ENCODE measurements at regions not wholly inside any gene's neighbourhood (a gene's known extent, or its start where the extent isn't known, plus 50 kb on each side); places are given as distances from the start of the nearest gene placed in this dataset.

DNA sequence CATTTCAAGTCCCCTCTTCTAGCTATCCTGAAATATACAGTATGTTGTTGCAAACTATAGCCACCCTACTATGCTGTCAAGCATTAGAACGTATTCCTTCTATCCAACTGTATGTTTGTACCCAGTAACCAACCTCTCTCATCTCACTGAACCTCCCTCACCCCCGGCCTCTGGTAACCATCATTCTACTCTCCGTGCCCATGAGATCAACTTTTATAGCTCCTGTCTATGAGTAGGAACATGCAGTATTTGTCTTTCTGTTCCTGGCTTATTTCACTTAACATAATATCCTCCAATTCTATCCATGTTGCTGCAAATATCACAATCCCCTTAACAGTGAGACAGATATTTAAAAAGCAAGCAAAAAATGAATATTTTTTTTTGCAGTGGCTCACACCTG, 196.9 kb downstream of the PAX1 start:
- DNase-seq, result no peak

DNA sequence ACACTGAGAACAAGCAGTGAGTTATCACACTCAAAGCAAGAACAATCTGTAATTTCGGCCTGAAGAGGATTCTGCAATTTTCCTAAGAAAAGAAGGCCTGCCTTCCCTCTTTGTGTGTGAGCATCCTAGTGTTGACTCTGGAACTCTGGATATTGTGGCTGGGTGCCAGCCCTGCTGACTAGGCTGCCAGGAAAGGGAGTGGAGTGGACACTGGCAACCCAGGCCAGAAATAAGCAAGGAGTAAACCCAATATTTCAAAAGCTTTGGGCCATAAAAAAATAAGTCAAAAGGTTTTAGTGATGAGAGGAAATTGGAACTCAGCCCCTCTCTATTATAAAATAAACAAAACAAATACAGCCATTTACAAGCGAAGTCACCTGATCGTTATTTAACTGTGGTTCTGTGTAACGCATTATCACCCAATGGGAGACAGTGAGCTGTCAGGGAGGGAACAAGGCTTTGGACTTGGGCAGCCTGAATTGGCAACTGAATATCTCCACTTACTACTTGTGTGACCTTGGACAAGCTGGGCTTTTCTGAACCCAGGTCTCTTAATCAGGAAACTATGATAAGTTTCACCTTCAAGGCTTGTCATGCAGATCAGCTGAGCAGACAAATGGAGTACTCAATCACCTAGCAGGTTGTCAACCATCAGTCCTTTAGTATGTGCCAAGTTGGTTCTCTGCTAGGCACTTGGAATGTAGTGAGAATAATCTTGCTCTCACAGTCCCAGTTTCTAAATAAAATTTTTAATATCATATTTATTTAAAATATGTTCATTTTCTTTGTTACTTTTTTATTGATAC, 196.2 kb downstream of the PAX1 start:
- H3K36me3 ChIP-seq (replicated peaks; ENCODE audit: control insufficient read depth, insufficient read depth, low read length), result no peaks in the 10 kb centered on the region
- no peak overlapping the region for H3K4me3 ChIP-seq (ENCODE audit: insufficient read depth, low read depth, low read length)
- no peaks in the 10 kb centered on the region for H3K27me3 ChIP-seq (ENCODE audit: control insufficient read depth, insufficient read depth, low read length)
- DNase-seq, result no peak

More for the DNA sequence above, 196.9 kb downstream of the PAX1 start:
- Histone ChIP-seq H3K36me3 (replicated peaks; ENCODE audit: control insufficient read depth, insufficient read depth, low read length) (no peaks in the 10 kb centered on the region), H3K27me3 (ENCODE audit: control insufficient read depth, insufficient read depth, low read length) (no peaks in the 10 kb centered on the region), H3K4me3 (ENCODE audit: insufficient read depth, low read depth, low read length) (no peak overlapping the region)

DNA sequence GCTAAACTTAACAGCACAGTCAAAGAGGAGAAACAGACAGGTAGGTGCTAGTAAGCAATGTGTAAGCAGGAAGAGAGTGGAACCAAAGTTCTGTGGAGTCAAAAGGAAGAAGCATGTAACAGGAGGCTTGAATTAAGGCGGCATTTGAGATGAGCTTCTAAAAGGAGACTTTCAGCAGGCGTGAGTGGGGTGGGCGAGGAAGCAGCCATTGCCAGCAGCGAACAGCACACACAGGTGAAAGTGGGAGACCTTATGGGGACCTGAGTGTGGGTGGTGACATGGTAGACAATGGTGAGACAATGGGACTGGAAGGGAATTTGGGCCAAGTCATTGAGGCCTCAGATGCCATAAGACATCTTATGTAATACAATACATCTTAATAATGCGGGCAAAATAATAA, 195.0 kb downstream of the PAX1 start:
- H3K4me3 ChIP-seq (ENCODE audit: insufficient read depth, low read depth, low read length), result no peak overlapping the region
- H3K27me3 ChIP-seq (ENCODE audit: control insufficient read depth, insufficient read depth, low read length), result no peaks in the 10 kb centered on the region
- no peak for DNase-seq
- H3K36me3 ChIP-seq (replicated peaks; ENCODE audit: control insufficient read depth, insufficient read depth, low read length), result no peaks in the 10 kb centered on the region

DNA sequence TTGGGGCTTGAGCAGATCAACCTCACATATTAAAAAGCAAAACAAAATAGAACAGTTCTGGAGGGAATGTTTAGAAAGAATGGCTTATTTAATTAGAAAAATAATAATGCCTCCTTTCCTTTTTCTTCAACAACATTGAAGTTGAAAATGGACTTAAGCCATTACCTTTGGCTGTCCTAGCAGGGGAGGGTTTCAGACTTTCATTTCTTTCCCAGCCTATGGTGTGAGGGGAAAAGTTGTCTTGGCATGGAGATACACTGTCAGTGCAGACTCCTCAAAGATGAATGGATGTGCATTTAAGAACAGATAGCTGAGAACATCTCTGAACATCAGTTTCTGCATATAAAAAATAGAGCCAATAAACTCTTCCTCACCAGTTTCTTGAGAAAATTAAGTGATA, 169.5 kb downstream of the PAX1 start:
- H3K36me3 ChIP-seq (replicated peaks; ENCODE audit: control insufficient read depth, insufficient read depth, low read length), result no peaks in the 10 kb centered on the region
- no peak overlapping the region for H3K4me3 ChIP-seq (ENCODE audit: insufficient read depth, low read depth, low read length)
- DNase-seq, result no peak
- H3K27me3 ChIP-seq (ENCODE audit: control insufficient read depth, insufficient read depth, low read length), result peaks cover 24% of the 10 kb centered on the region

DNA sequence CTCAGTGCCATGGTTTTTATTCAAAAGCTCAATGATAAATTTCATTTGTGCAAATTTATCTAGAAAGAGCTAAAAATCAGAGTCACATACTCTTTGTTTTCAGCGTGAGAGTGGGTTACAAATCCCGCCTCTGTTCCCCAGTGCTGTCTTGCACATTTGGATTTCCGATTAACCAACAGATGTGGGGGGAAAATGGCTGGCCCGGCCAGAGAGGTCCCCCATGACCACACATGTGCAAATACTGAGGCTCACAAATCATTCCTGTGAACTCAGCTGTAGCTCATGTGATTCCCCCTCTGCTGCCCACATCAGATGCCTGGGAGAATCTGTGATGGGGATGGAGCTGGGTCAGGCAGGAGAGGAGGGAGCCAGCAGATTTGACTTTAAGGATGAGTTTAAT, 168.7 kb downstream of the PAX1 start:
- Histone ChIP-seq H3K27me3 (ENCODE audit: control insufficient read depth, insufficient read depth, low read length) (peaks cover 27% of the 10 kb centered on the region), H3K36me3 (replicated peaks; ENCODE audit: control insufficient read depth, insufficient read depth, low read length) (no peaks in the 10 kb centered on the region), H3K4me3 (ENCODE audit: insufficient read depth, low read depth, low read length) (no peak overlapping the region)
- no peak for DNase-seq

DNA sequence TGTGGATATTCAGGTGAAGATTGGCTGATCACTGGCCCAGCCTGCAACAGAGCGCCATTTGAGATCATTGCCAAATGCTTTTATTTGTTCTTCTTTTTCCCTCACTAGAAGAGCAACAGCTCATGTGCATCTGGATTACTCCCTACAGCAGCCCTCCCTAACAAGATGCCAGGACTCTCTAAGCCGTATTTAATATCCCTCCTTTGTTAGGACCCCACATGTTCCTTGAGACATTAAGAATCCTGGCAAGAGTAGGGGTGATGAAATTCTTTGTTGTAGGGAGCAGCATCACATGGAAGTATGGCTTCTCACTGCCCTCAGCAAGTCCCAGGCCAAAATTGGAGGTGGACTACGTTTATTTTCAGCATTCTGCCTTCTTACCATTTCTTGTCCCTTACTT, 167.8 kb downstream of the PAX1 start:
- DNase-seq, result no peak
- Histone ChIP-seq H3K4me3 (ENCODE audit: insufficient read depth, low read depth, low read length) (no peak overlapping the region), H3K36me3 (replicated peaks; ENCODE audit: control insufficient read depth, insufficient read depth, low read length) (no peaks in the 10 kb centered on the region), H3K27me3 (ENCODE audit: control insufficient read depth, insufficient read depth, low read length) (peaks cover 31% of the 10 kb centered on the region)

DNA sequence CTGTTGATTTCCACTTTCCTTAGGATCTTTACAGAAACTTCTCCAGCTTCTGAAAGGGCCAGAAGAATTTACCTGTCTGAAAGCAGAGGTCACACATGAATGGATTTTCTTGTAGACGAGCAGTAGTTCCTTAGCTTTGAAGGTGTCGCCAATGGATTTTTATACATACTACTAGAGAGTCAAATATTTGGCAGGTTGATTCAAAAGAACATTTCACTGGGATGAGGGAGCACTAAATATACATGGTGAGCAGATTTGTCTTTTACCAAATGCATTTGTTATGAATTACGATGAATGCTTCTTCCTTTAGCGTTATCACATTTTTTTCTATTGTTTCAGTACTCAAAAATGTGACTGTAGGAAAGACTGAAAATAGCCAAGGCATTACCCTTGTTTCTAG, 162.3 kb downstream of the PAX1 start:
- no peak for DNase-seq
- Histone ChIP-seq H3K4me3 (ENCODE audit: insufficient read depth, low read depth, low read length) (no peak overlapping the region), H3K27me3 (ENCODE audit: control insufficient read depth, insufficient read depth, low read length) (peaks cover 27% of the 10 kb centered on the region), H3K36me3 (replicated peaks; ENCODE audit: control insufficient read depth, insufficient read depth, low read length) (no peaks in the 10 kb centered on the region)

DNA sequence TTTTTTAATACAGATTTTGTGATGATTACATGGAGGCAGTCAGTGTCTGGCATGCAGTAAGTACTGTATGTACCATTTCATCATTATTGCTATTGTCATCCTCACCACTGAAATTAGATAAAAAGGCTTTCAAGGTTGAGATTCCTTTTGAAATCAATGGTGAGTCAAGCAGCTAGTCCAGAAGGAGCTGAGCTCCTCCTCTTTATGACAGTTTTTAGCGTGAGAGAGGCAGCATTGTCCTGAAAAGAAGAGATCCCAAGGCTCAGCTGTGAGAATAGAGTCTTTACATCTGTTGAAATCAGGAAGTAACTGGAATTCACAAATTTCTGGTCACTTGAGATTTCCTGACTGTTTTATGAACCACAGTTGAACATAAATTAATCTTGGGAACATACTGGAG, 161.9 kb downstream of the PAX1 start:
- no peaks in the 10 kb centered on the region for H3K36me3 ChIP-seq (replicated peaks; ENCODE audit: control insufficient read depth, insufficient read depth, low read length)
- no peak overlapping the region for H3K4me3 ChIP-seq (ENCODE audit: insufficient read depth, low read depth, low read length)
- DNase-seq, result no peak
- peaks cover 27% of the 10 kb centered on the region for H3K27me3 ChIP-seq (ENCODE audit: control insufficient read depth, insufficient read depth, low read length)

DNA sequence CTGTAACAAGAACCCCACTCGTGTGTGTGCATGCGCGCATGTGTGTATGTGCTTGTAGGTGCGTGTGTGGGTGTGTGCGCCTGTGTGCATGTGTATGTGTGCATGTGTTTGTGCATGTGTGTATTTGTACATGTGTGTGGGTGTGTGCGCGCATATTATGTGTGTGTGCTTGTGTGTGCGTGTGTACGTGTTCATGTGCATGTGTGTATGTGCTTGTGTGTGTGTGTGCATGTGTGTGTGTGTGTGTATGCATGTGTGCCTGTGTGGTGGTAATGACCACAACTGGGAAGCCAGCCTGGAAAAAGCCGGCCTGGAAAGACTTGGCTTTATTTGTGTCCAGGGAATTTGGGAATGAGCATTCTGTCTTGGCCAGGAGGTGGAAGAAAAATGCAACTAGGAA, 157.5 kb downstream of the PAX1 start:
- H3K27me3 ChIP-seq (ENCODE audit: control insufficient read depth, insufficient read depth, low read length), result peaks cover 2% of the 10 kb centered on the region
- H3K4me3 ChIP-seq (ENCODE audit: insufficient read depth, low read depth, low read length), result no peak overlapping the region
- H3K36me3 ChIP-seq (replicated peaks; ENCODE audit: control insufficient read depth, insufficient read depth, low read length), result no peaks in the 10 kb centered on the region
- no peak for DNase-seq

DNA sequence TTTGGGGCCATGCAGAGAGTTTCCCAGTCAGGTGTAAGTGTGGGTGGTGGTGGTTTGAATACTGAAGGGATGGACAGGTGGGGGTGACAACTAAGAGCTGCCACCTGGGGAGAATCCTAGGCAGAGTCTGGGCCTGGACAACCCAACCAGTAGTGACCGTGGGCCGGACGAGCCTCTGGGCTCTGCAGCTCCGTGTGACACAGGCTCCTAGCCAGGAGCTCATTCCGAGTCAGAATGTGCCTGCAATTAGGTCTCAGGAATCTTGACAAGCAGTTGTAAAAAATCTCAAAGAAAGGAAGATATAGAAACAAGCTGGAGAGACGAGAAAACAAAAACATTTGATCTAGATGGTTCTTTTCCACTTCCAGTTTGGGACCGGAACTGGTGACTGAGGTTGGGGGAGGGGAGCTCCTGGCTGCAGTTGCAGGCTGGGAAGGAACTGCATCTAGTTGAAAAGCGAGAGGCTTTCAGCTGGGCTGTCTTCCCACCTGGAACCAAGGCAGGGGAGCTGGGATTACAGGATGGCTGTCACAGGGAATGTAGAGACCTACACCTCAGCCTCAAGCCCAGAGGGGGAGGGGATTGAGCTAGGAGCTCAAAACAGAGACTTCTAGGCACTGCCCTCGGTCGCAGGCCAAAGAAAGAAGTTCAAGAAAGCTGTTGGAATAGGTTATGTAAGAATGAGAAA, 156.9 kb downstream of the PAX1 start:
- Histone ChIP-seq H3K4me3 (ENCODE audit: insufficient read depth, low read depth, low read length) (no peak overlapping the region), H3K27me3 (ENCODE audit: control insufficient read depth, insufficient read depth, low read length) (peaks cover 1% of the 10 kb centered on the region), H3K36me3 (replicated peaks; ENCODE audit: control insufficient read depth, insufficient read depth, low read length) (no peaks in the 10 kb centered on the region)
- DNase-seq, result peak; percentile 43

DNA sequence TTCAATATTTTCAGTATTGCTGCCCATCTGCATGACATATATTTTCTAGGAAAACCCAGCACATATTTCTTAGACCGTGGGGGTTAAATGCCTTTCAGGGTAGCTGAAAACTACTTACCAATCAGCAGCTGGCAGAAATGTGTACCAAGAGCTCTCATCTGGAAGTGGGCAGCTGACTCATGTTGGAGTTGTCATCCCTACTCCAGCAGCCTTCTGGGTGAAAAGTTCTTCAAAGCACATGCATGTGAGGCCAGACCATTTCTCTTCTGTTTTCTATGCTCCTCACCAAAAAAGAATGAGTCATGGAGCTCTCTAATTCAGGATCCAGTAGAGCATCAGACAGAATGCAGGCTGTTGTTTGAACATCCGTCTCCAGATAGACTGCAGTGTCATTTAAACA, 135.5 kb downstream of the PAX1 start:
- DNase-seq, result no peak
- no peak overlapping the region for H3K4me3 ChIP-seq (ENCODE audit: insufficient read depth, low read depth, low read length)
- no peaks in the 10 kb centered on the region for H3K27me3 ChIP-seq (ENCODE audit: control insufficient read depth, insufficient read depth, low read length)

DNA sequence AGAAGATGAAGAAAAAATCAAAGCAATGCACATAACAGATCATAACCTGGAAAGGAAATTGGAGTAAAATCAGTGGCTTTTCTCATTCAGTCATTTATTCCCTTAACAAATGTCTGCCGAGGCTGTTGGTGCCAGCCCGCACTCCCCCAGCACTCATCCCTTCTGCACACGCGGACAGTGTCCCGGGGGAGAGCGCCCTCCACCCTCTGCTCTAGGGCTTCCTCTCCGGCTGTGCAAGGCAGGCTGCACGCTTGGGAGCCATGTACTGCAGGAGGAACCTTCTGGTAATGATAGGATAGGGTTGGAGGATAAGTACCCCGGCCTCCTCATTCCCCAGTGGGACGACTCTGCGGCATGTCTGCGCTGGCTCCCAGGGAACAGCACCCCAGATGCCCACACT, 134.5 kb downstream of the PAX1 start:
- Histone ChIP-seq H3K4me3 (ENCODE audit: insufficient read depth, low read depth, low read length) (no peak overlapping the region), H3K36me3 (replicated peaks; ENCODE audit: control insufficient read depth, insufficient read depth, low read length) (no peaks in the 10 kb centered on the region), H3K27me3 (ENCODE audit: control insufficient read depth, insufficient read depth, low read length) (no peaks in the 10 kb centered on the region)
- DNase-seq, result no peak

More for the DNA sequence above, 135.5 kb downstream of the PAX1 start:
- H3K36me3 ChIP-seq (replicated peaks; ENCODE audit: control insufficient read depth, insufficient read depth, low read length), result no peaks in the 10 kb centered on the region

DNA sequence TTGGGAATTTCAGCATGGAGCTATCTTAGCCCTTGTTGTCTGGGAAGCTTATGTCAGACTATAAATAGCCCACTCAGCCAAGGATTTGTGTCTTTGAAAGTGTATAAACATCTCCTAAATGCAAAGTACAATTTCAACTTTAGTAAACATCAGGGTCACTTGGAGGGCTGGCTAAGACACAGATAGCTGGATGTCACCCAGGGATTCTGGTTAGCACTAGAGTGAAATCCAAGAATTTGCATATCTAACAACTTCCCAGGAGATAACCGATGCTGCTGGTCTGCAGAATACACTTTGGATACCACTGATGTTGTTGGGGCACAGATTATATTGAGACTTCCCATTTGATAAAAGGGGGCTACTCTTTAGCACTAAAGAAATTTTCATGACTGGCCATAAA, 130.9 kb downstream of the PAX1 start:
- H3K27me3 ChIP-seq (ENCODE audit: control insufficient read depth, insufficient read depth, low read length), result no peaks in the 10 kb centered on the region
- no peak overlapping the region for H3K4me3 ChIP-seq (ENCODE audit: insufficient read depth, low read depth, low read length)
- no peaks in the 10 kb centered on the region for H3K36me3 ChIP-seq (replicated peaks; ENCODE audit: control insufficient read depth, insufficient read depth, low read length)
- DNase-seq, result no peak

DNA sequence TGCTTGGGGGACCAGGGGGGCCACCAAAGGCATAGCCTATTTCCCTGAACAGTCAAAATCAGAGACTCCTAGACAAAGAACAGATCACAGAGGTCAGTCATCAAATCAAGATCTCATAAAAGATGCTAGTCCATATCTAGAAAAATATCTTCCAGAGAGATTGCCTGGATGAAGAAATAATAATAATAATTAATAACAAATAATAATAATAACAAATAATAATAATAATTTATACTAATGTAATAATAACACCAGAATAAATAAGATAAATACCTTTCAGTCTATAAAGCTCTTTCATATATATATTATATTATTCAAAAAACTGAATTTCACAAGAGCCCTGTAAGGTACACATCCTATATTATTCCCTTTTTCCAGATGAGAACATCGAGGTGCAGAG, 129.6 kb downstream of the PAX1 start:
- no peaks in the 10 kb centered on the region for H3K27me3 ChIP-seq (ENCODE audit: control insufficient read depth, insufficient read depth, low read length)
- H3K36me3 ChIP-seq (replicated peaks; ENCODE audit: control insufficient read depth, insufficient read depth, low read length), result no peaks in the 10 kb centered on the region
- H3K4me3 ChIP-seq (ENCODE audit: insufficient read depth, low read depth, low read length), result no peak overlapping the region
- no peak for DNase-seq
